NCI-H1105 treated with DMSO at 0.1 percent for 48 hours (cell line): ENCODE measurements at regions not wholly inside any gene's neighbourhood (a gene's known extent, or its start where the extent isn't known, plus 50 kb on each side); places are given as distances from the start of the nearest gene placed in this dataset.

ENCODE experiments used
- DNase-seq: peaks from one replicate; lab custom pipeline; 2025; lab: John Stamatoyannopoulos, UW

GRCh38 chr14:62006116-62006731 is 244.0 kb downstream of the SNAPC1 start:
- no peak for DNase-seq

- DNase-seq: no peak
These were observed 253.0 kb downstream of the SNAPC1 start for GRCh38 chr14:62015243-62015642.

DNA sequence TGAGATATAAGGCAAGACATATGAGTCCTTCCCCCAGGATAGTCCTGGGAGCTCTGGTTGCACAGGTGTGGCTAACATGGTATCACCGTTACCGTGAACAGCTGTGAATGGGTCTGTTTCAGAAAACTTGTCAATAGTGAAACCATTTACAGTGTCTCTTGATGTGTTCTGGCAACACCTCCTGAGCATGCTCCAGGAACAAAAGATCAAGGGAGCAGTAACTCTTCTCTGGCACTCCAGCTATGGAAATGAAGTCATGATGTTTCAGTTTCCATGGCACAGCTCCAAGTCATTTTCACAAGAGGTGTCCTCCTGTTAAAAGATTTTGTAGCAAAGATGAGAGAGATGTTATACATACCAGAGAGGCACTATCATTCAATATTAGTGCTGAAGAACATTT is 253.7 kb downstream of the SNAPC1 start:
- DNase-seq: peak; percentile 52

DNA sequence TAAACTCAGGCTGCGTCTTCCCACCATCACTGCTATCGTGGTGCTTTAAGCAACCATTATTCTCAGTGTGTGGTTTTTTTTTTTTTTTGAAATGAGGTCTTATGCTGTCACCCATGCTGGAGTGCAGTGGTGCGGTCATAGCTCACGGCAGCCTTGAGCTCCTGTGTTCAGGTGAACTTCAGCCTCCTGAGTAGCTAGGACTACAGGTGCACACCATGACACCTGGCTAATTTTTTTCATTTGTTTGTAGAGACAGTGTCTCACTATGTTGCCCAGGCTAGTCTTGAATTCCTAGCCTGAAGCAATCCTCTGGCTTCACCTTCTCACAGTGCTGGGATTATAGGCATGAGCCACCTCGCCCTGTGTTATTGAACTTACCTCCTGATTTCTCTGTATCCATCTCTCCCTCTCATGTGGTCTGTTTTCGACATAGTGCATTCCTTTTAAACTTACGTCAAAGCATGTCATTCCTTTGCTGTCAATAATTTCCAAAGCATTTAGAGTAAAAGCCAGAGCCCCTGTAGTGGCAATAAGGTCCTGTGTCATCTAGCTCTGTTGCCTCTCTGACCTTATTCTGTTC is 255.5 kb downstream of the SNAPC1 start:
- no peak for DNase-seq

GRCh38 chr14:62018606-62019005 is 256.4 kb downstream of the SNAPC1 start:
- no peak for DNase-seq

DNA sequence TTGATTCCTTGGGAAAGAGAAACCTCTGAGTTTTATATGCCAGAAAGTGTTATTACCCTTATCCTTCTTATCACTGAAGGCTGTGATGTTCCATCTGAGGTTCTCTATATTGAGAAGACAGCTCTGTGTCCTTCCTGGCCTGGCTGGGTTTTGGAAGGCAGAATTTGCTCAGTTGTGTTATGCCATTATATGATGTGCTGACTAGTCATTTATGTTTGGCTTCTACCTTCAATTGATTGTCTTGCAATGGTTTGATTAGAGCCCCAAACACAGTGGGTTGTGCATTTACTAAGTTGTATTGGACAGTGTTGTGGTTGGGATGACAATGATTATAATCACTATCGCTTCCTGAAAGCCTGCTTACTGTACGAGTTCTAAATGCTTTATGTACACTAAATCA is 265.7 kb downstream of the SNAPC1 start:
- DNase-seq: no peak

DNA sequence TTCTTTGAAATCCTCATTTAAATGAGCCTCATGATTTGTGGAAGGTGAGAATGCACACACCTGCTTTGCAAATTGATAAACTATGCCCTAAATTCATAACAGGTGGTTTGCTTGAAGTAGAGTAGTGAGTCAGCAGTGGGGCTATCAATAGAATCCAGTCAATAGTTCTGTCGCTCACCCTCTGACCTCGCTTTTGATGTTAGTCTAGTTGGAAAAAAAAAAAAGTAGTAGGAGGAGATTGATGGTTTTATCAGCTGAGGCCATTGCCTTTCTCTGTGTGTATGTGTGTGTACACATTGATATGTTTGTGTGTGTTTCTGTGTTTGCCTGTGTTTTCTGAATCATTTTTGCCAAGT is 267.3 kb downstream of the SNAPC1 start:
- no peak for DNase-seq

DNA sequence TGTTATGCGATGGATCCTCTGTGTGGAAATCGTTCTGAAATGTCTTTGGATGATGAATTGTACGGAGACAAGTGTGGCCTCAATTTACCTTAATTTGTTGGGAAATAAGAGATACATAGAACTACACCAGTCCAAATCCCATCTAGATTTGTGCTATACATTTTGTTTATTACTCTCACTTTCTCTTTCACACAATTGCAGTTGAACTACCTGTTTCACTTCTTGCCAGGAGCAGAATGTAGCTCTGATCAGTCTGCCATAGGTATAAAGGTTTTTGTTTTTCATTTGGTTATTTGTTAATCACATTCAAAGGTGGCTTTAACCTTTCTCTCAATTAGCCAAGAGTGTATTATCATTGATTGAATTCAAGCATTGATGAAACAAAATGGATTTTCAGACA is 268.2 kb downstream of the SNAPC1 start:
- no peak for DNase-seq

DNA sequence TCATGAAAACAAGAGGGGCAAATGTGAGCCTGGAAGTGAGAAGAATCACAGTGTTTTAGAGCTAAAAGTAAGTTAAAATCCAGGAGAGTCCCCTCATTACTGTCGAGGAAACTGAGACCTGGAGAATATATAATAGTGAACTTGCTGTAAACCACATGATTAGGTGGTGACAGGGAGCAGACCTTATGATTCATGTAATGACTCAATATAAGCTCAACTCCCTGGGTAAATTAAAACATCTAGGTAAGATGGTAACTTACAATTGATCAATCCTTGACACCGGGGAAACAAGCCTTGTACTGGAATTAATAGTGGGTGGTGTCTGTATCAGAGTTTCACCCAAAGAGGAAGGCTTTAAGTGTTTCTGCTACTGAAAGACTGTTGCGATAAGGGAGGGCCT is 269.3 kb downstream of the SNAPC1 start:
- DNase-seq: no peak

DNA sequence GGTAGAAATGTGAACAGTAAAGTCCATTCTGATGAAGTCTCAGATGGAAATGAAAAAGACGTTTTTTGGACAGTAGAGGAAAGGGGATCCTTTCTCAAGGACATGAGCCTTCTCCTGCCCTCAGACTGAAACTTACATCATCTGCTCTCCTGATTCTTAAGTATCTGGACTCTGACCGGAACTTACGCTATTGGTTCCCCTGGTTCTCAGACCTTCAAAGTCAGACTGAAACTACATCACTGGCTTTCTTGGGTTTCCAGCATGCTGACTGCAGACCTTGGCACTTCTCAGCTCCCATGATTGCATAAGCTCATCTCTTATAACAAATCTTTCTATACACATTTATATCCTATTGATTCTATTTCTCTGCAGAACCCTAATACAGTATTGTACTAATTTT is 291.0 kb downstream of the SNAPC1 start:
- no peak for DNase-seq

DNA sequence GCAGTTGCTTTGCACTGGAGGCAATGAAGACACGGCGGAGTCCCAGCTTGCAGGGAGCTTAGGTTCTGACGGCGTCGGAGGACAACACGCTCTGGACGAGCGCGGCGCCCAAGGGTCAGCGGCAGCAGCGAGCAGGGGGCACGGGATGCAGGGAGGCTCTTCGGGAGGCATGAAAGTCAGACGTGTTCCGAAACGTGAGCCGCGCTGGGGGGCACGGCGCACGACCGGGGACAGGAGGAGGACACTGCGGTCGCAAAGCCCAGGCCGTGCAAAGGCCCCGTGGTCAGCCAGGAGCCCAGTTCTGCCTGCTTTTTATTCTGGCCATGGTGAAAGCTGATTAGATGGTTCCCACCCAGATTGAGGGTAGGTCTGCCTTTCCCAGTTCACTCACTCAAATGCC is 294.6 kb downstream of the SNAPC1 start:
- no peak for DNase-seq

DNA sequence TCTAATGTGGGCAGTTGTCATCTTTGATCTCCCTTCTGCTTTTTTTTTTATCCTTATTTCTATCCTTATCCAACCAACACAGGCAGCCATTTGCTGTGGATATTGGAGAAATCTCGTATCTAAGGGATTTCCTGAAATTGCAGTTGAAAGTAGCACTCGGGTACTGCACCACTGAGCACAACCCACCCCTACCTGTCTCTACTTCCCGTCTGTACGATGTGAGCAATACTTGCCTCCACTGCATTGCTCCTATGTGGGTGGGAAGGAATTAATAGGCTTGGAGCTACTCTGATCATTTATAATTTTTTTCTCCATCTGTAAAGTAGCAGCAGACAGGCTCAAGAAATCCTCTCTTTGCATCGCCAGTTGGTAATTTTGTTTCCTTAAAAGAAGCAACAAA is 300.4 kb downstream of the SNAPC1 start:
- DNase-seq: no peak

DNA sequence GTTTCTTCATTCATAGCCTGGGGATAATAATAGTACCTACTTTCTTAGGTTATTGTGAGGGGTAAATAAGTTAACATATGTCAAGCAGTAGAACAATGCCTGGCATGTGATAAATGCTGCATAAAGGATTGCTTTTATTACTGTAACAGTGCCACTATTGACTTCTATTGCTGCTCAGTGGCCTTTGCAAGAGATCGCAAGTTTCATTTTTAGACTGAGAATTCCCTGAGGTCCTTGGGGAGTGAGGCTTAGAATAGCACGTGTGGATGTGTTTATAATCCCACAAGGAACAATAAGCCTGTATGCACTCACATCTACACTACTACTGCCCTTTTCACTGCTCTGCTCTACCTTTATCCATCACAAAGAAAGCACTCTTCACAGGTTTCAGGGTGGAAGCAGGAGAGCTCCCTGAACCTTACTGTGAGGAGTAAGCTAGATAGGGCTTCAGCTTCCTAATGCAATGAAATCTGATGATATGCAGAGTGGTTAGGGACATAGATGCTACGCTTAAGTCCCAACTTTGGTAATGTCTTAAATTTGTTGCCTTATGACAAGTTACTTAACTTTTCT is 302.6 kb downstream of the SNAPC1 start:
- no peak for DNase-seq

- no peak for DNase-seq
These were observed 304.1 kb downstream of the SNAPC1 start for GRCh38 chr14:62066304-62066703.

DNA sequence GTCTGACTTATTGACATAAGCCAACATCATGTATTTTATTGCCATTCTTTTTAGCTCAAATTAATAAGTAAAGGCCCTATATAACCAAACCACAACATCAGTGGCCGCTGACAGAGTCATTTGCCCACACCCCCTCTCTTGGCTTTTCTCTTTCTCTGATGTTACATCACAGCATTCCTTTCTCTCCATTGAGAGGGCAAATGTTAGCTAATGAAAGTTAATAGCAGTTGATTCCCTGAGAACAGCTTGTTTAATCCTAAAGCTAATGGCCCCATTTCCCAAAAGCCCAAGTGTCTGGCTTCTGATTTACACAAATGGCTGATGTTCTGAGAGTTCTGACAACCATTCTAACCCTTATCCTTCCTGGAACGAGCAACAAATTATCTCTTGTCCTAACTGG is 308.8 kb downstream of the SNAPC1 start:
- no peak for DNase-seq

DNA sequence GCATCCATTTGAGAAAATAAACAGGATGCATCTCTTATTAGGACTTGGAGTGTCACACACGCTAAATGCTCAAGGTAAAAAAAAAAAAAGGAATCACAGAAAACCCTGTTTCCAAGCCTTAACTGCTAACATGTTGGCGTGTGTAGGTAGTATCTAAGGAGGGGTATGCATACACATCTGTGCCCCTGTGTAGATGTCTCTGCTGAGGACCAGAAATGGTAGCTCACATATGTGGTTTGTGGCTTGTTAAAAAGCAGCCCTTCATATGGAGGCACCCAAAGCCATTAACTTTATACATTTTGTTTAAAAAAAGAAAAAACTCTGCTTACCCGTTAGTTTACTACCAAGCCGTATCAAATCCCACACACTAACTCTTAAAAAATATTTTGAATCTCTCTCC is 314.1 kb downstream of the SNAPC1 start:
- no peak for DNase-seq

GRCh38 chr14:62076825-62077605 is 314.8 kb downstream of the SNAPC1 start:
- DNase-seq: no peak

DNA sequence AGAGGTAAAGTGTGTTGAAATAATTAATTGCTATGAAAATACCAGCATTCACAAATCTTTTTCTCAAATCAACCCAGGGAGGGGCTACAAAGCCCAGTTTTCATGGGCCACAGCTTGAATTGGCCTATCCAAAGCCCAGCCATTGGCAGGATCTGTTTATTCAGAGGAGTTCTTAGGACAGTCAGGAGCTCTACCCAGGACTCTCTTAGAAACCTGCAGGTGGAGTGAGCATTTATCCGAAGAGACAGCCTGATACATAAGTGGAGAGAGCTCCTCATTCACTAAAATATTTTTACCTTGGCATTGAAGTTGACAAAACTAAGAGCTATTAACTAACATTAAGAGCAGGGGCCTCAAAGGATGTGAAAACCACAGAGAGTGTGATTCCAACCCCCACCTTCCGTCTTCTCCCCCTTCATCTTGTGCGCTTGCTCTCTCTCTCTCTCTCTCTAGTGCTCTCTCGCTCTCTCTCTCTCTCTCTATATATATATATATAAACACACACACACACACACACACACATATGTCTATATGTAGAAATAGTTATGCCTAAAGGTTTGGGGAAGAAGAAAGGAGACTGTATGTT is 315.5 kb downstream of the SNAPC1 start:
- DNase-seq: no peak

DNA sequence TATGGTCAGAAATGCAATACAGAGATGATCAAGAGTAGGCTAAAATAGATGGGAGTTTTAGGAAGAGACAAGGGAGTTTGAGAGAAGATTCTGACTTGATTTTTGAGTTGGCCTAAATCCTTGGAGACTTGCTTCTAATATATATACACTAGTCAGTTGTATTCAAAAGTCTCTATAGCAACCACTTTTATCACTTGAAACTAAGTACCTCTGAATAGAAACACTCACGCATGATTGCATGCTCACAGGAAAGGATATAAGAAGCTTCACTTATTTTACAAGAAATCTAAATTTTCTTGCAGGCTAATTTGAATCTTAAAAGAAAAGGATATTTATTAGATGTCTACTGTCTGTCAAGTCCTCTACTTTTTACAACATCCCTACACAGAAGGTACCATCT is 316.8 kb downstream of the SNAPC1 start:
- DNase-seq: no peak

GRCh38 chr14:62081012-62081612 is 318.9 kb downstream of the SNAPC1 start:
- DNase-seq: no peak

DNA sequence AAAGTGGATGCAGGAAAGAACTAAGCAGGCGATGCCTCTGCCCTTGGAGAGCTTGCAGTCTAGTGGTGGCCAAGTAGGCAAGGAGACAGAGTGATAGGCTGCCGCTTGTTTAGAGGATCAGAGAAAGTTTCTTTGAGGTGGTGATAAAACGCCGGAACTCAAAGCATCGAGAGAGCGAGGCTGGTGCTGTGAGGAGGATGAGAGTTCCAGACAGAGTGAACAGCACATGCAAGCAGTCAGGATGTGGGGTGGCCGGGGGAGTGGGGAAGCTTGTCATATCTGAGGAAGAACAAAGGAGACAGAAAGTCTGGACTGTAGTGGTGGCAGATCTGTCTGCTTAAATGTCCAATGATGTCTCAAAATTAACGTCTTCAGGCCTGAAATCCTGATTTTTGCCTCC is 319.7 kb downstream of the SNAPC1 start:
- DNase-seq: no peak

GRCh38 chr14:62082779-62083178 is 320.6 kb downstream of the SNAPC1 start:
- no peak for DNase-seq

GRCh38 chr14:62084020-62084419 is 321.8 kb downstream of the SNAPC1 start:
- DNase-seq: no peak
